Activated T-cell treated with anti-CD3 and anti-CD28 coated beads, Interleukin-2, amount 50 U/mL, for 24 hours (primary cell): ENCODE measurements at regions not wholly inside any gene's neighbourhood (a gene's known extent, or its start where the extent isn't known, plus 50 kb on each side); places are given as distances from the start of the nearest gene placed in this dataset.
"Not testable (repeated sequence)": the region's sequence is repeated elsewhere in the genome, so short reads cannot be mapped to it uniquely, and the experiment has no call there.

Experiments used
- DNase-seq: peaks from one replicate; pipeline ENCODE4 v3.0.0-alpha.2; 2020
- H3K27ac Mint-ChIP-seq: 2 replicates; pipeline ENCODE4 v1.8.0; 2020; ENCODE audit warnings: mild to moderate bottlenecking, mixed read lengths
- H3K27me3 Mint-ChIP-seq: 2 replicates; pipeline ENCODE4 v1.8.0; 2020; ENCODE audit warnings: mixed read lengths
- H3K36me3 Mint-ChIP-seq: 2 replicates; pipeline ENCODE4 v1.8.0; 2020; ENCODE audit warnings: low read depth, mixed read lengths
- H3K4me1 Mint-ChIP-seq: 2 replicates; pipeline ENCODE4 v1.8.0; 2020; ENCODE audit warnings: low read depth, mixed read lengths
- H3K4me3 Mint-ChIP-seq: 2 replicates; pipeline ENCODE4 v1.8.0; 2020; ENCODE audit warnings: mild to moderate bottlenecking, moderate library complexity, mixed read lengths
- H3K9me3 Mint-ChIP-seq: 2 replicates; pipeline ENCODE4 v1.8.0; 2020; ENCODE audit warnings: mixed read lengths

GRCh38 chr3:40661284-40661683, 136.5 kb downstream of the ZNF621 start:
- H3K27ac Mint-ChIP-seq, result no peak overlapping the region
- no peaks in the 10 kb centered on the region for H3K36me3 Mint-ChIP-seq
- no peak overlapping the region for H3K4me3 Mint-ChIP-seq
- peaks cover 27% of the 10 kb centered on the region for H3K27me3 Mint-ChIP-seq
- DNase-seq, result no peak
- H3K9me3 Mint-ChIP-seq, result peaks cover 3% of the 10 kb centered on the region
- H3K4me1 Mint-ChIP-seq, result no peaks in the 10 kb centered on the region

GRCh38 chr3:40663280-40663679, 138.5 kb downstream of the ZNF621 start:
- H3K4me3 Mint-ChIP-seq, result no peak overlapping the region
- no peak overlapping the region for H3K27ac Mint-ChIP-seq
- H3K27me3 Mint-ChIP-seq, result peaks cover 28% of the 10 kb centered on the region
- no peaks in the 10 kb centered on the region for H3K4me1 Mint-ChIP-seq
- H3K36me3 Mint-ChIP-seq, result no peaks in the 10 kb centered on the region
- no peaks in the 10 kb centered on the region for H3K9me3 Mint-ChIP-seq
- no peak for DNase-seq

- Mint-ChIP-seq H3K27ac (no peak overlapping the region), H3K36me3 (no peaks in the 10 kb centered on the region), H3K4me1 (no peaks in the 10 kb centered on the region), H3K4me3 (no peak overlapping the region), H3K9me3 (no peaks in the 10 kb centered on the region), H3K27me3 (peaks cover 22% of the 10 kb centered on the region)
- DNase-seq, result no peak
These were observed 144.4 kb downstream of the ZNF621 start for GRCh38 chr3:40669176-40669575.

GRCh38 chr3:40672861-40673260, 148.1 kb downstream of the ZNF621 start:
- H3K9me3 Mint-ChIP-seq, result no peaks in the 10 kb centered on the region

GRCh38 chr3:40677321-40677720, 152.6 kb downstream of the ZNF621 start:
- Mint-ChIP-seq H3K4me3 (no peak overlapping the region), H3K36me3 (no peaks in the 10 kb centered on the region), H3K9me3 (no peaks in the 10 kb centered on the region), H3K4me1 (no peaks in the 10 kb centered on the region), H3K27ac (no peak overlapping the region), H3K27me3 (peaks cover 3% of the 10 kb centered on the region)
- DNase-seq, result no peak

More at GRCh38 chr3:40672861-40673260, 148.1 kb downstream of the ZNF621 start:
- no peak for DNase-seq
- peaks cover 16% of the 10 kb centered on the region for H3K27me3 Mint-ChIP-seq
- no peaks in the 10 kb centered on the region for H3K36me3 Mint-ChIP-seq
- H3K4me3 Mint-ChIP-seq, result no peak overlapping the region
- no peak overlapping the region for H3K27ac Mint-ChIP-seq
- H3K4me1 Mint-ChIP-seq, result no peaks in the 10 kb centered on the region

GRCh38 chr3:40677749-40678148, 153.0 kb downstream of the ZNF621 start:
- no peak for DNase-seq
- Mint-ChIP-seq H3K9me3 (no peaks in the 10 kb centered on the region), H3K36me3 (no peaks in the 10 kb centered on the region), H3K27me3 (peaks cover 3% of the 10 kb centered on the region), H3K4me3 (no peak overlapping the region), H3K27ac (no peak overlapping the region), H3K4me1 (no peaks in the 10 kb centered on the region)

- Mint-ChIP-seq H3K4me1 (no peaks in the 10 kb centered on the region), H3K36me3 (no peaks in the 10 kb centered on the region), H3K27me3 (peaks cover 4% of the 10 kb centered on the region), H3K9me3 (no peaks in the 10 kb centered on the region), H3K27ac (no peak overlapping the region), H3K4me3 (no peak overlapping the region)
- no peak for DNase-seq
These were observed 154.5 kb downstream of the ZNF621 start for GRCh38 chr3:40679290-40679689.

- Mint-ChIP-seq H3K4me3 (no peak overlapping the region), H3K27ac (no peak overlapping the region), H3K36me3 (no peaks in the 10 kb centered on the region), H3K27me3 (peaks cover 3% of the 10 kb centered on the region), H3K4me1 (no peaks in the 10 kb centered on the region), H3K9me3 (no peaks in the 10 kb centered on the region)
- DNase-seq, result no peak
These were observed 156.2 kb downstream of the ZNF621 start for GRCh38 chr3:40680685-40681657.

- no peak overlapping the region for H3K27ac Mint-ChIP-seq
- no peaks in the 10 kb centered on the region for H3K36me3 Mint-ChIP-seq
- DNase-seq, result no peak
These were observed 156.9 kb downstream of the ZNF621 start for GRCh38 chr3:40681658-40682055.

GRCh38 chr3:40689837-40690236, 165.1 kb downstream of the ZNF621 start:
- Mint-ChIP-seq H3K27me3 (peaks cover 51% of the 10 kb centered on the region), H3K4me3 (no peak overlapping the region), H3K36me3 (no peaks in the 10 kb centered on the region), H3K4me1 (no peaks in the 10 kb centered on the region), H3K27ac (no peak overlapping the region), H3K9me3 (no peaks in the 10 kb centered on the region)
- no peak for DNase-seq

More at GRCh38 chr3:40681658-40682055, 156.9 kb downstream of the ZNF621 start:
- no peak overlapping the region for H3K4me3 Mint-ChIP-seq
- peaks cover 7% of the 10 kb centered on the region for H3K27me3 Mint-ChIP-seq
- no peaks in the 10 kb centered on the region for H3K4me1 Mint-ChIP-seq
- H3K9me3 Mint-ChIP-seq, result no peaks in the 10 kb centered on the region

GRCh38 chr3:40690749-40691451, 166.1 kb downstream of the ZNF621 start:
- no peaks in the 10 kb centered on the region for H3K9me3 Mint-ChIP-seq
- H3K36me3 Mint-ChIP-seq, result no peaks in the 10 kb centered on the region
- H3K4me1 Mint-ChIP-seq, result no peaks in the 10 kb centered on the region
- H3K4me3 Mint-ChIP-seq, result no peak overlapping the region
- H3K27me3 Mint-ChIP-seq, result peaks cover 51% of the 10 kb centered on the region
- DNase-seq, result no peak
- no peak overlapping the region for H3K27ac Mint-ChIP-seq

GRCh38 chr3:40691452-40691861, 166.7 kb downstream of the ZNF621 start:
- DNase-seq, result no peak
- H3K27me3 Mint-ChIP-seq, result peaks cover 53% of the 10 kb centered on the region
- H3K9me3 Mint-ChIP-seq, result no peaks in the 10 kb centered on the region
- no peaks in the 10 kb centered on the region for H3K36me3 Mint-ChIP-seq
- no peaks in the 10 kb centered on the region for H3K4me1 Mint-ChIP-seq
- H3K27ac Mint-ChIP-seq, result no peak overlapping the region
- H3K4me3 Mint-ChIP-seq, result no peak overlapping the region

GRCh38 chr3:40695848-40696247, 171.1 kb downstream of the ZNF621 start:
- Mint-ChIP-seq H3K4me3 (no peak overlapping the region), H3K9me3 (peaks cover 5% of the 10 kb centered on the region), H3K4me1 (no peaks in the 10 kb centered on the region), H3K27ac (no peak overlapping the region), H3K36me3 (no peaks in the 10 kb centered on the region), H3K27me3 (peaks cover 43% of the 10 kb centered on the region)
- DNase-seq, result no peak

- DNase-seq, H3K27ac Mint-ChIP-seq, H3K9me3 Mint-ChIP-seq, H3K36me3 Mint-ChIP-seq, H3K4me3 Mint-ChIP-seq, H3K4me1 Mint-ChIP-seq: not testable (repeated sequence)
- H3K27me3 Mint-ChIP-seq, result peaks cover 28% of the 10 kb centered on the region
These were observed 173.9 kb downstream of the ZNF621 start for GRCh38 chr3:40698611-40699010.
